OCI-LY3 (cell line): ENCODE measurements at regions not wholly inside any gene's neighbourhood (a gene's known extent, or its start where the extent isn't known, plus 50 kb on each side); places are given as distances from the start of the nearest gene placed in this dataset.

Experiments
- H2AFZ ChIP-seq: fragments of 200-600, 300-600 bp; shearing (Covaris generic); 2 replicates; pipeline ENCODE4 v1.6.0; 2014; ENCODE audit warnings: antibody characterized with exemption, low read depth, low read length
- H3K27ac ChIP-seq: fragments of 200-600, 300-600 bp; sonication (generic); 2 replicates; pipeline ENCODE4 v1.5.1; 2014; ENCODE audit warnings: mild to moderate bottlenecking, low read length, moderate library complexity, mixed read lengths
- H3K27me3 ChIP-seq: fragments of 200-600, 300-600 bp; sonication (generic); 2 replicates; pipeline ENCODE4 v1.6.1; 2014; ENCODE audit warnings: low read depth, low read length, mixed read lengths
- H3K36me3 ChIP-seq: fragments of 200-600, 300-600 bp; sonication (generic); replicated peaks from 2 replicates; pipeline ENCODE3; 2014; ENCODE audit warnings: low read depth, low read length, mixed read lengths
- H3K4me1 ChIP-seq: fragments of 300-600, 200-600 bp; sonication (generic); 2 replicates; pipeline ENCODE4 v1.6.1; 2014; ENCODE audit warnings: low read length, mixed read lengths
- H3K4me2 ChIP-seq: fragments of 200-600, 300-600 bp; sonication (generic); 2 replicates; pipeline ENCODE4 v1.6.1; 2014; ENCODE audit warnings: low read length, mixed read lengths
- H3K4me3 ChIP-seq: fragments of 300-600, 200-600 bp; sonication (generic); 2 replicates; pipeline ENCODE4 v1.5.1; 2014; ENCODE audit warnings: antibody characterized with exemption, mild to moderate bottlenecking, low read length, moderate library complexity
- H3K79me2 ChIP-seq: fragments of 300-600, 200-600 bp; shearing (Covaris generic); 2 replicates; pipeline ENCODE4 v1.6.1; 2014; ENCODE audit warnings: mild to moderate bottlenecking, low read length, mixed read lengths
- H3K9ac ChIP-seq: fragments of 300-600, 200-600 bp; shearing (Covaris generic); 2 replicates; pipeline ENCODE4 v1.6.0; 2014; ENCODE audit warnings: mild to moderate bottlenecking, low read length, moderate library complexity
- H3K9me3 ChIP-seq: fragments of 200-600, 300-600 bp; shearing (Covaris generic); 2 replicates; pipeline ENCODE4 v1.6.1; 2014; ENCODE audit warnings: low read length, mixed read lengths; ENCODE audit not compliant: insufficient read depth
- H4K20me1 ChIP-seq: fragments of 200-600, 300-600 bp; sonication (generic); 2 replicates; pipeline ENCODE4 v1.6.1; 2016; ENCODE audit warnings: low read length, mixed read lengths; ENCODE audit not compliant: insufficient read depth
- EZH2phosphoT487 ChIP-seq: fragments of 200-600 bp; shearing (Covaris generic); IDR thresholded peaks from 2 replicates; pipeline ENCODE4 v1.6.1; 2018; ENCODE audit warnings: antibody characterized with exemption, mixed run types, low read depth
- TF ChIP-seq, protein P1 (sequence below): fragments of 200-600, 300-600 bp; sonication (generic); IDR thresholded peaks from 2 replicates; pipeline ENCODE4 v1.5.1; 2014; ENCODE audit warnings: antibody characterized with exemption, low read length, low read depth

DNA sequence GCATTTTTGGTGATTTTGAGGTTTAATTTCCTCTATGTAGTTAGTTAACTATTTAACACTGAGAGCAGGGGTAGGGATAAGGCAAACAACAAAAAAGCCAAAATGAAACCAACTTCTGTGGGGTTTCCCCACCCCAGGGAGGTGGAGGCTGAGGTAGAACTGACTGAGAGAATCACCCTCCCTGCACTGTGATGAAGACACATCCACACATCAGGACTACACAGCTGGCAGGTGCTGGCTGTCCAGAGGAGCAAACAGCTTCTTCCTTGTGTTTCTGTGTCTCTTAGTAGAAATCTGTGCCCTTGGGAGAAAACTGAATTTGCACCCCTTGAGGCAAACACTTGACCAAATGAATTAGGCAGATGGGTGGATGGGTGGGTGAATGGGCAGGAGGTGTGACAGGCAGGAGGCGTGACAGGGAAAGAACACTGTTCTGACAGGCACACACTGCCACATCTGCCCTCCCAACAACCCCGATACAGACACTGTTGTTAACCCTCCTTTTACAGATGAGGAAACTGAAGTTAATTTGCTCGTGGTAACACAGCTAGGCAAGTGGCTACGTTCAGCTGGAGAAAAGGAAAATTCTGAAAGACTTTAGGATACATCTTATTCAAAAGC, 62.9 kb upstream of the AMZ2 start:
- peak overlapping the region; percentile 35 for H2AFZ ChIP-seq
- H3K27ac ChIP-seq: peak overlapping the region; percentile 76

DNA sequence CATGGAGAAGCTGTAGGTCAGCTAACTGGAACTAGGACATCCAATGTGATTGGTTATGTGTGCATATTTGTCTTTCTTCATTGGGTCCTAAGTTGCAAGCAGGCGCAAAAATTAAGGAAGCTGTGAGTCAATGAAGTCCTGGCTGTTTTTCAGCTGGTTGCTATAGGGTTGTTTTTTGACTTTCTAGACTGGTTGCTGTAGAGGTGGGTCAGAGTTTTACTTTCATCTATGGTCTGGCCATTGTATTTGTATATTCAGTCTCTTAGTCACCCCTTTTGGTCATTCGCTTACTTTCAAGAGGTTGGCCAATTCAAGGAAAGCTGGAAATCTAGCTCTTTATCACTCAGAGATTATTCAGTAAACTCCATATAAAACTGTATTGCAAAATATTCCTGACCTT, 62.0 kb upstream of the AMZ2 start:
- TF ChIP-seq EZH2phosphoT487: no peak
- TF ChIP-seq, protein P1, sequence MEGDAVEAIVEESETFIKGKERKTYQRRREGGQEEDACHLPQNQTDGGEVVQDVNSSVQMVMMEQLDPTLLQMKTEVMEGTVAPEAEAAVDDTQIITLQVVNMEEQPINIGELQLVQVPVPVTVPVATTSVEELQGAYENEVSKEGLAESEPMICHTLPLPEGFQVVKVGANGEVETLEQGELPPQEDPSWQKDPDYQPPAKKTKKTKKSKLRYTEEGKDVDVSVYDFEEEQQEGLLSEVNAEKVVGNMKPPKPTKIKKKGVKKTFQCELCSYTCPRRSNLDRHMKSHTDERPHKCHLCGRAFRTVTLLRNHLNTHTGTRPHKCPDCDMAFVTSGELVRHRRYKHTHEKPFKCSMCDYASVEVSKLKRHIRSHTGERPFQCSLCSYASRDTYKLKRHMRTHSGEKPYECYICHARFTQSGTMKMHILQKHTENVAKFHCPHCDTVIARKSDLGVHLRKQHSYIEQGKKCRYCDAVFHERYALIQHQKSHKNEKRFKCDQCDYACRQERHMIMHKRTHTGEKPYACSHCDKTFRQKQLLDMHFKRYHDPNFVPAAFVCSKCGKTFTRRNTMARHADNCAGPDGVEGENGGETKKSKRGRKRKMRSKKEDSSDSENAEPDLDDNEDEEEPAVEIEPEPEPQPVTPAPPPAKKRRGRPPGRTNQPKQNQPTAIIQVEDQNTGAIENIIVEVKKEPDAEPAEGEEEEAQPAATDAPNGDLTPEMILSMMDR: no peak
- Histone ChIP-seq H3K9ac (no peak overlapping the region), H3K79me2 (no peaks in the 10 kb centered on the region), H4K20me1 (no peaks in the 10 kb centered on the region), H3K4me1 (peaks cover 54% of the 10 kb centered on the region), H3K9me3 (peaks cover 5% of the 10 kb centered on the region; the same call in 1 of the 2 replicates), H3K27ac (no peak overlapping the region), H3K27me3 (no peaks in the 10 kb centered on the region), H3K4me3 (no peak overlapping the region), H3K4me2 (peak overlapping the region; percentile 87; the same call in 1 of the 2 replicates), H2AFZ (no peak overlapping the region), H3K36me3 (no peaks in the 10 kb centered on the region)

More for the DNA sequence above, 62.9 kb upstream of the AMZ2 start:
- Histone ChIP-seq H3K27me3 (no peaks in the 10 kb centered on the region), H3K4me3 (peak overlapping the region; percentile 62), H3K9me3 (peaks cover 5% of the 10 kb centered on the region; the same call in 1 of the 2 replicates), H3K4me2 (peak overlapping the region; percentile 87), H3K36me3 (no peaks in the 10 kb centered on the region), H4K20me1 (no peaks in the 10 kb centered on the region), H3K79me2 (no peaks in the 10 kb centered on the region), H3K9ac (peak overlapping the region; percentile 50), H3K4me1 (peaks cover 58% of the 10 kb centered on the region)
- TF ChIP-seq, protein P1: no peak
- no peak for TF ChIP-seq EZH2phosphoT487

DNA sequence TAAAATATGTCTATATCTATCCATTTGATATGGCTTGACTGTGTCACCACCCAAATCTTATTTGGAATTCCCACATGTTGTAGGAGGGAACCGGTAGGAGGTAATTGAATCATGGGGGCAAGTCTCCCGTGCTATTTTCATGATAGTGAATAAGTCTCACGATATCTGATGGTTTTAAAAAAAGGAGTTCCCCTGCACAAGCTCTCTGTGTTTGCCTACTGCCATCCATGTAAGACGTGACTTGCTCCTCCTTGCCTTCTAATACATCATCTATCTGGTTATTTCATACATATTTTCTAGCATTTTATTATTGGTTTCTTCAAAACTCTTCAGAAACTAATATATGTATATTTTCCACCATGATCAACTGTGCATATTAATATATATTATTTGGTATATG, 57.3 kb upstream of the AMZ2 start:
- Histone ChIP-seq H3K27ac (no peak overlapping the region), H4K20me1 (no peaks in the 10 kb centered on the region), H3K9me3 (no peaks in the 10 kb centered on the region), H3K4me3 (no peak overlapping the region), H3K9ac (no peak overlapping the region), H3K79me2 (no peaks in the 10 kb centered on the region), H3K27me3 (0 out of 2 replicates have a peak, but pooled peaks cover 1% of the 10 kb centered on the region), H2AFZ (no peak overlapping the region), H3K36me3 (no peaks in the 10 kb centered on the region), H3K4me1 (peaks cover 7% of the 10 kb centered on the region), H3K4me2 (no peak overlapping the region)
- no peak for TF ChIP-seq EZH2phosphoT487
- TF ChIP-seq, protein P1: no peak

DNA sequence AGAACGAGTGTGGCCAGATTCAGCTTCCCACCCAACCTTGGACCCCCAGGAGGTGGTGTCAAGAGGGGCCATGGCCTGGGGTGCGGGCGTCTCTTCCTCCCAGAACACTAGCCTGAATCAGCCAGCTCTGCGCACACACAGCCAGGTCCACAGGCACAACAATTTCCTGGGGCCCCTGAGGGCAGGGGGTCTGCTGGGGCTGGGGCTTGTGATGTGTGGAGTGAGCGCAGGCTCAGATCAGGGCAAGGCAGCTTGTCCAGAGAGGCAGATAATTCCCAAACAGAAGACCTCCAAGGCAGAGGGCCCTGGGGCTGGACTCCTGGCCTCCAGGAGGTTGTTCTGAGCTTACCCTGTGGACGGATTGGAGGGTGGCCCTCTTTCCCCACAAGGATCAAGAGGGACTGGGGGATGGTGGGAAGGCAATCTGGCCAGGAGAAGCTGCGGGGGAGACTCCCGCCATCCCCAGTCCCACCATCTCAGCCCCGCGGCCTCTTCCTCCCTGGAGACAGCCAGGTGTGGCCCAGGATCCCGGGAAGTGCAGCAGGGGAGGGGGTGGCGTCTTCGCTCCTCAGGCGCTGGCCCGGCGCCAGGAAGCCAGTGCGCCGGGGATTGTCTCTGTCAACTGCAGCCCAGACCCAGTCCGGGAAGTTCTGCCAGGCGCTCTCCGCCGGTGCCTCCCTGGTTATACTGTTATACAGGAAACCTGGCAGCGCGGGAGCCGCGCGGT, 52.0 kb upstream of the AMZ2 start:
- Histone ChIP-seq H3K9ac (no peak overlapping the region), H4K20me1 (no peaks in the 10 kb centered on the region), H3K27me3 (peaks cover 12% of the 10 kb centered on the region), H3K4me3 (peak overlapping the region; percentile 80), H3K4me1 (peaks cover 6% of the 10 kb centered on the region; the same call in 1 of the 2 replicates), H3K9me3 (no peaks in the 10 kb centered on the region), H3K79me2 (no peaks in the 10 kb centered on the region), H2AFZ (no peak overlapping the region), H3K27ac (no peak overlapping the region), H3K4me2 (peak overlapping the region; percentile 98), H3K36me3 (no peaks in the 10 kb centered on the region)
- TF ChIP-seq EZH2phosphoT487: no peak
- TF ChIP-seq, protein P1: no peak
